GM12878 (cell line): ENCODE measurements at regions not wholly inside any gene's neighbourhood (a gene's known extent, or its start where the extent isn't known, plus 50 kb on each side); places are given as distances from the start of the nearest gene placed in this dataset.

Experiments
- ATAC-seq: fragments of 200-7000 bp; cut with Tn5 transposase; 3 replicates; pipeline ENCODE4 v1.9.1; 2020; ENCODE audit warnings: mild to moderate bottlenecking, moderate library complexity
- BruUV-seq: library from RNA; stranded (reverse); fragments of 400-500 nt; replicated peaks from 2 replicates; lab custom pipeline; 2021; lab: Mats Ljungman, UMichigan
- CTCF ChIA-PET: fragments of 300-600 bp; sonication (Branson Sonifier 250); formaldehyde crosslinking; extraction: SDS; loops from one replicate; lab custom pipeline; 2021; ENCODE audit warnings: inconsistent platforms; lab: Yijun Ruan, JAX
- POLR2A ChIA-PET: fragments of 350-600 bp; formaldehyde crosslinking; extraction: SDS; loops from one replicate; lab custom pipeline; 2021; ENCODE audit warnings: inconsistent platforms; lab: Charles Lee
- RAD21 ChIA-PET: fragments of 300-600 bp; sonication (Branson Sonifier 250); formaldehyde crosslinking; loops from one replicate; lab custom pipeline; 2023; ENCODE audit warnings: antibody characterized with exemption; ENCODE audit not compliant: unreplicated experiment; lab: Charles Lee
- SMC1A ChIA-PET: fragments of 300-600 bp; sonication (Branson Sonifier 250); formaldehyde crosslinking; loops from one replicate; lab custom pipeline; 2023; ENCODE audit not compliant: unreplicated experiment, uncharacterized antibody; lab: Charles Lee
- DNase-seq: peaks from one replicate; pipeline ENCODE4 v3.0.0-alpha.2; 2011; ENCODE audit warnings: low read depth, low spot score
- FAIRE-seq: peaks from 3 replicates; lab custom pipeline; 2011; peaks lifted over from hg19 to GRCh38; lab: Jason Lieb, UNC
- H2AFZ ChIP-seq: 2 replicates; pipeline ENCODE4 v1.6.0; 2011; ENCODE audit warnings: low read depth, low read length, control low read depth; ENCODE audit not compliant: control insufficient read depth
- H3K27ac ChIP-seq: 2 replicates; pipeline ENCODE4 v1.5.1; 2011; ENCODE audit warnings: control low read depth; ENCODE audit not compliant: control insufficient read depth, insufficient read depth
- H3K27me3 ChIP-seq, 2 experiments: replicated peaks in 1 of 2; 2 replicates each; pipeline versions ENCODE4 v1.6.0 to v1.6.1; 2011; ENCODE audit warnings: low read length in 1 of 2; ENCODE audit not compliant: control insufficient read depth in 2 of 2, insufficient read depth in 2 of 2
- H3K36me3 ChIP-seq, 2 experiments: 2 replicates each; pipeline ENCODE4 v1.5.1; 2011; ENCODE audit warnings: low read length in 1 of 2; ENCODE audit not compliant: control insufficient read depth in 2 of 2, insufficient read depth in 2 of 2
- H3K4me1 ChIP-seq: 2 replicates; pipeline ENCODE4 v1.6.1; 2011; ENCODE audit warnings: mild to moderate bottlenecking, low read length, moderate library complexity, mixed read lengths; ENCODE audit not compliant: control insufficient read depth, insufficient read depth
- H3K4me2 ChIP-seq: 2 replicates; pipeline ENCODE4 v1.6.0; 2011; ENCODE audit warnings: control low read depth; ENCODE audit not compliant: control insufficient read depth, insufficient read depth
- H3K4me3 ChIP-seq: fragments of 200-600 bp; sonication (generic); 2 replicates; pipeline ENCODE4 v1.5.1; 2016
- H3K79me2 ChIP-seq: 2 replicates; pipeline ENCODE4 v1.6.0; 2011; ENCODE audit warnings: low read length; ENCODE audit not compliant: control insufficient read depth, insufficient read depth
- H3K9ac ChIP-seq: 2 replicates; pipeline ENCODE4 v1.8.0; 2011; ENCODE audit warnings: low read length, control low read depth, mixed read lengths; ENCODE audit not compliant: control insufficient read depth, insufficient read depth
- H3K9me3 ChIP-seq: replicated peaks from 3 replicates; pipeline ENCODE4 v1.5.1; 2011; ENCODE audit warnings: mild to moderate bottlenecking, low read length; ENCODE audit not compliant: control insufficient read depth, insufficient read depth
- H4K20me1 ChIP-seq: 2 replicates; pipeline ENCODE4 v1.6.0; 2011; ENCODE audit not compliant: control insufficient read depth, insufficient read depth
- BCL11A ChIP-seq: IDR thresholded peaks from 2 replicates; pipeline ENCODE4 v1.6.1; 2011; ENCODE audit warnings: low read depth, low read length
- EGR1 ChIP-seq, 2 experiments: IDR thresholded peaks; 1 replicate in 1 of 2; 2 replicates in 1 of 2; pipeline ENCODE4 v1.6.1; 2011 to 2012; ENCODE audit warnings: low read depth in 2 of 2, low read length in 2 of 2, borderline replicate concordance in 1 of 2, mild to moderate bottlenecking in 1 of 2, moderate library complexity in 1 of 2
- NKRF ChIP-seq: fragments of 450-650 bp; conservative IDR thresholded peaks from 2 replicates; pipeline ENCODE4 v1.6.1; 2017; ENCODE audit warnings: mild to moderate bottlenecking, moderate library complexity
- SIN3A ChIP-seq: IDR thresholded peaks from 2 replicates; pipeline ENCODE4 v1.6.1; 2012; ENCODE audit warnings: low read depth, low read length, improper control_type of control experiment
- SKIL ChIP-seq: fragments of 450-650 bp; IDR thresholded peaks from 2 replicates; pipeline ENCODE4 v1.6.1; 2017; ENCODE audit warnings: mild to moderate bottlenecking, low read depth, inconsistent platforms; ENCODE audit not compliant: poor library complexity, severe bottlenecking
- SUZ12 ChIP-seq: fragments of 200-600 bp; sonication (generic); IDR thresholded peaks from one replicate; pipeline ENCODE4 v1.6.1; 2018; ENCODE audit warnings: antibody characterized with exemption, mild to moderate bottlenecking; ENCODE audit not compliant: unreplicated experiment
- TBL1XR1 ChIP-seq: IDR thresholded peaks from 2 replicates; pipeline ENCODE4 v1.6.1; 2012; ENCODE audit warnings: low read depth, low read length, improper control_type of control experiment
- YY1 ChIP-seq: IDR thresholded peaks from 2 replicates; pipeline ENCODE4 v1.6.1; 2011; ENCODE audit warnings: low read depth, mild to moderate bottlenecking, low read length
- ZNF24 ChIP-seq: fragments of 450-650 bp; IDR thresholded peaks from 2 replicates; pipeline ENCODE4 v1.6.1; 2017; ENCODE audit warnings: antibody characterized with exemption, mild to moderate bottlenecking
- WGBS: methylation state at CpG from one replicate; pipeline ENCODE4 v1.1.6; 2016; ENCODE audit warnings: low lambda C conversion rate; ENCODE audit not compliant: insufficient replicate concordance, insufficient coverage; ENCODE audit errors: missing lambda C conversion rate; 5-methylcytosine and 5-hydroxymethylcytosine counted together
- in situ Hi-C: fragments of 300-500 bp; cut with MboI; formaldehyde crosslinking; loops from 9 replicates; pipeline ENCODE4 v1.14.3; 2018; ENCODE audit warnings: mixed read lengths
- intact Hi-C: fragments of 100-400 bp; cut with micrococcal nuclease; formaldehyde crosslinking; loops from one replicate; pipeline ENCODE4 v1.14.2; 2022; ENCODE audit not compliant: unreplicated experiment
- TF ChIP-seq, protein P1 (sequence below): IDR thresholded peaks from 2 replicates; pipeline ENCODE4 v1.6.1; 2011; ENCODE audit warnings: low read depth, mild to moderate bottlenecking, low read length, moderate library complexity, borderline replicate concordance; ENCODE audit errors: extremely low read depth

- no TSS peak for BruUV-seq
- ChIA-PET RAD21 (no interaction called here), CTCF (no interaction called here), SMC1A (interaction anchor here (0.6 kb wide), 1 partner anchor 210 kb away, joined by 3 read pairs; no protein-coding TSS in a partner anchor), POLR2A (no interaction called here)
- ATAC-seq (peak; percentile 26; the same call in 1 of the 3 replicates), FAIRE-seq (no peak), DNase-seq (no peak)
- Histone ChIP-seq H2AFZ (no peak overlapping the region), H3K36me3 (no peaks in the 10 kb centered on the region), H3K27ac (no peak overlapping the region), H3K27me3 (no peaks in the 10 kb centered on the region), H3K4me2 (no peak overlapping the region), H3K4me3 (no peak overlapping the region), H3K9ac (no peak overlapping the region), H3K79me2 (no peaks in the 10 kb centered on the region), H4K20me1 (no peaks in the 10 kb centered on the region), H3K4me1 (no peaks in the 10 kb centered on the region), H3K9me3 (no peaks in the 10 kb centered on the region)
- WGBS: 24% methylated on average over 2 of the region's 2 CpGs
- intact Hi-C loops (no loop called here), in situ Hi-C loops (no loop called here)
- TF ChIP-seq YY1 (no peak), EGR1 (IDR thresholded peaks at IDR 0.05; ENCODE audit: borderline replicate concordance in 1 of 2, low read depth in 2 of 2, low read length in 2 of 2) (no peak), ZNF24 (no peak), NKRF (no peak), SIN3A (no peak), BCL11A (no peak), TBL1XR1 (no peak), SKIL (no peak), SUZ12 (no peak)
- TF ChIP-seq, protein P1, sequence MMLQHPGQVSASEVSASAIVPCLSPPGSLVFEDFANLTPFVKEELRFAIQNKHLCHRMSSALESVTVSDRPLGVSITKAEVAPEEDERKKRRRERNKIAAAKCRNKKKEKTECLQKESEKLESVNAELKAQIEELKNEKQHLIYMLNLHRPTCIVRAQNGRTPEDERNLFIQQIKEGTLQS: no peak
Measured at GRCh38 chr13:88376760-88377388, 705.7 kb downstream of the SLITRK5 start.
